PC-9 (cell line): ENCODE measurements at regions not wholly inside any gene's neighbourhood (a gene's known extent, or its start where the extent isn't known, plus 50 kb on each side); places are given as distances from the start of the nearest gene placed in this dataset.

Experiments used
- BruUV-seq: library from RNA; stranded (reverse); fragments of 400-500 nt; replicated peaks from 2 replicates; lab custom pipeline; 2021; lab: Mats Ljungman, UMichigan
- CTCF ChIA-PET: fragments of 300-600 bp; sonication (Branson Sonifier 250); formaldehyde crosslinking; loops from one replicate; lab custom pipeline; 2022; ENCODE audit warnings: antibody characterized with exemption; lab: Charles Lee
- POLR2A ChIA-PET: fragments of 300-600 bp; sonication (Branson Sonifier 250); formaldehyde crosslinking; loops from one replicate; lab custom pipeline; 2022; ENCODE audit warnings: antibody characterized with exemption; ENCODE audit not compliant: unreplicated experiment; lab: Charles Lee
- DNase-seq, 2 experiments: peaks; one replicate each; pipeline versions ENCODE4 v3.0.0 to v3.0.0-alpha.2; 2015 to 2022; ENCODE audit warnings: mixed read lengths in 1 of 2
- H2AFZ ChIP-seq: fragments of 200-600 bp; sonication (generic); 2 replicates; pipeline ENCODE4 v1.8.1; 2017; ENCODE audit warnings: antibody characterized with exemption
- H3F3A ChIP-seq: fragments of 200-600 bp; sonication (generic); 2 replicates; pipeline ENCODE4 v1.8.1; 2017; ENCODE audit warnings: antibody characterized with exemption, mild to moderate bottlenecking, low read depth; ENCODE audit not compliant: insufficient read depth
- H3K27ac ChIP-seq: fragments of 200-600 bp; sonication (generic); 2 replicates; pipeline ENCODE4 v1.6.1; 2016; ENCODE audit warnings: mixed run types
- H3K27me3 ChIP-seq: fragments of 200-600 bp; sonication (generic); 2 replicates; pipeline ENCODE4 v1.6.1; 2016; ENCODE audit warnings: low read depth, mixed run types; ENCODE audit not compliant: insufficient read depth
- H3K36me3 ChIP-seq: fragments of 200-600 bp; sonication (generic); 2 replicates; pipeline ENCODE4 v1.6.1; 2016; ENCODE audit warnings: low read depth, mixed run types
- H3K4me1 ChIP-seq: fragments of 200-600 bp; sonication (generic); replicated peaks from 2 replicates; pipeline ENCODE4 v1.6.1; 2016; ENCODE audit warnings: mixed run types; ENCODE audit not compliant: insufficient read depth
- H3K4me2 ChIP-seq: fragments of 200-600 bp; sonication (generic); 2 replicates; pipeline ENCODE4 v1.6.1; 2017; ENCODE audit warnings: mixed run types
- H3K4me3 ChIP-seq: fragments of 200-600 bp; sonication (generic); 2 replicates; pipeline ENCODE4 v1.6.1; 2016; ENCODE audit warnings: mixed run types
- H3K79me2 ChIP-seq: fragments of 200-600 bp; sonication (generic); 2 replicates; pipeline ENCODE4 v1.6.1; 2017; ENCODE audit warnings: low read depth, mixed run types
- H3K9me2 ChIP-seq: fragments of 200-600 bp; sonication (generic); 2 replicates; pipeline ENCODE4 v1.8.1; 2017; ENCODE audit warnings: mild to moderate bottlenecking; ENCODE audit not compliant: insufficient read depth
- H3K9me3 ChIP-seq: fragments of 200-600 bp; sonication (generic); 2 replicates; pipeline ENCODE4 v1.8.1; 2016; ENCODE audit warnings: low read depth; ENCODE audit not compliant: insufficient read depth
- H4K20me1 ChIP-seq: fragments of 200-600 bp; sonication (generic); 2 replicates; pipeline ENCODE4 v1.8.1; 2017; ENCODE audit not compliant: insufficient read depth
- EZH2 ChIP-seq: fragments of 200-600 bp; sonication (generic); IDR thresholded peaks from 2 replicates; pipeline ENCODE4 v1.8.0; 2017; ENCODE audit warnings: antibody characterized with exemption, low read depth
- intact Hi-C: fragments of 100-400 bp; cut with micrococcal nuclease; formaldehyde crosslinking; loops from one replicate; pipeline ENCODE4 v1.10.0; 2022; ENCODE audit not compliant: unreplicated experiment
- TF ChIP-seq, protein P1 (sequence below): fragments of 200-600 bp; sonication (generic); conservative IDR thresholded peaks from 2 replicates; pipeline ENCODE4 v1.6.1; 2017; ENCODE audit warnings: mixed run types, antibody characterized with exemption, mild to moderate bottlenecking, moderate library complexity

DNA sequence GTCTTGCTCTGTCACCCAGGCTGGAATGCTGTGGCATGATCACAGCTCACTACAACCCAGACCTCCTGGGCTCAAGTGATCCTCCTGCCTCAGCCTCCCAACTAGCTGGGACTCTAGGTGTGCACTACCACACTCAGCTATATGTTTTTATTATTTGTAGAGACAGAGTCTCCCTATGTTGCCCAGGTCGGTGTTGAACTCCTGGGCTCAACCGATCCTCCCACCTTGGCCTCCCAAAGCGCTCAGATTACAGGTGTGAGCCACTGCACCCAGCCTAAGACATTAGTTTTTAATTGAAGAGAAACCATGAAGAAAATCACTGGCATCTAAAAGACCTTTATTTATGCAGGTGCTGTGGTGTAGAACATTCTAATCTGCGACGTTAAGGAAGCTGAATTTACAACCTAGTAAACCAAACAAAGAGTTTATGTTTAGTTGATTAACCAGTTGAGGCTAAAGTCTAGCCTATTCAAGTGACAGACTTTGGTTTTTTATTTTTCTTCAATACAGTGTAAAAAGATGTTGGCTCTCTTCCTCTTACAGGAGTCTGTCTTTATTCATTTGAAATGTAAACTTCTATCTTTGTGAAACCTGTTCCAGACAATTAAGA, 52.5 kb upstream of the NBL1 start:
- no peaks in the 10 kb centered on the region for H3K9me2 ChIP-seq
- no peak for DNase-seq
- peaks cover 8% of the 10 kb centered on the region; the same call in 1 of the 2 replicates for H3K4me1 ChIP-seq
- H3K9me3 ChIP-seq: no peaks in the 10 kb centered on the region
- intact Hi-C loops: no loop called here
- no peak overlapping the region for H3K27ac ChIP-seq
- TF ChIP-seq EZH2: no peak
- TF ChIP-seq, protein P1, sequence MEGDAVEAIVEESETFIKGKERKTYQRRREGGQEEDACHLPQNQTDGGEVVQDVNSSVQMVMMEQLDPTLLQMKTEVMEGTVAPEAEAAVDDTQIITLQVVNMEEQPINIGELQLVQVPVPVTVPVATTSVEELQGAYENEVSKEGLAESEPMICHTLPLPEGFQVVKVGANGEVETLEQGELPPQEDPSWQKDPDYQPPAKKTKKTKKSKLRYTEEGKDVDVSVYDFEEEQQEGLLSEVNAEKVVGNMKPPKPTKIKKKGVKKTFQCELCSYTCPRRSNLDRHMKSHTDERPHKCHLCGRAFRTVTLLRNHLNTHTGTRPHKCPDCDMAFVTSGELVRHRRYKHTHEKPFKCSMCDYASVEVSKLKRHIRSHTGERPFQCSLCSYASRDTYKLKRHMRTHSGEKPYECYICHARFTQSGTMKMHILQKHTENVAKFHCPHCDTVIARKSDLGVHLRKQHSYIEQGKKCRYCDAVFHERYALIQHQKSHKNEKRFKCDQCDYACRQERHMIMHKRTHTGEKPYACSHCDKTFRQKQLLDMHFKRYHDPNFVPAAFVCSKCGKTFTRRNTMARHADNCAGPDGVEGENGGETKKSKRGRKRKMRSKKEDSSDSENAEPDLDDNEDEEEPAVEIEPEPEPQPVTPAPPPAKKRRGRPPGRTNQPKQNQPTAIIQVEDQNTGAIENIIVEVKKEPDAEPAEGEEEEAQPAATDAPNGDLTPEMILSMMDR: no peak
- no peak overlapping the region for H2AFZ ChIP-seq
- H3K27me3 ChIP-seq: no peaks in the 10 kb centered on the region
- H3K4me3 ChIP-seq: no peak overlapping the region
- no peaks in the 10 kb centered on the region for H3K79me2 ChIP-seq
- ChIA-PET CTCF (no interaction called here), POLR2A (no interaction called here)
- no peak overlapping the region for H3K4me2 ChIP-seq
- H3F3A ChIP-seq: peaks cover 12% of the 10 kb centered on the region; the same call in 1 of the 2 replicates
- no peaks in the 10 kb centered on the region for H3K36me3 ChIP-seq
- no peaks in the 10 kb centered on the region for H4K20me1 ChIP-seq
- BruUV-seq: no TSS peak

DNA sequence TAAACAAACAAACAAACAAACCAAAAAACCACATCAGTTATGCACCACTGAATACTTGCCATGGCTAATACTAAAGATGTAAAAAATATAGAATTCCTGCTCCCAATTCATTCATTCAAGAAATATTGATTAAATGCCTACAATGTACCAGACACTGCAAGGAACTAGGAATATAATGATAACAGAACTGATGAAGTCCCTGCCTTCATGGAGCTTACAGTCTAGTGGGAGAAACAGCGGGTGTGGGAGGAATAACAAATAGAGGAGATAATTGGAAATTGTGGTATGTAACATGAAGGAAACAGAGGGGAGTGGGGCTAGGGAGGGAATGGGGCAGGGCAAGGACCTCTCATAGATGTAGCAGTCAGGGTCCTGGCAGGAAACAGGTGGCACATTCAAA, 58.6 kb upstream of the NBL1 start:
- BruUV-seq: no TSS peak
- Histone ChIP-seq H3K36me3 (no peaks in the 10 kb centered on the region), H2AFZ (no peak overlapping the region), H3K79me2 (no peaks in the 10 kb centered on the region), H3K9me2 (no peaks in the 10 kb centered on the region), H3K4me2 (no peak overlapping the region), H3K9me3 (no peaks in the 10 kb centered on the region), H3F3A (no peaks in the 10 kb centered on the region), H3K4me1 (no peaks in the 10 kb centered on the region), H4K20me1 (no peaks in the 10 kb centered on the region), H3K27me3 (no peaks in the 10 kb centered on the region), H3K27ac (no peak overlapping the region), H3K4me3 (no peak overlapping the region)
- POLR2A ChIA-PET: no interaction called here
- CTCF ChIA-PET: no interaction called here
- TF ChIP-seq EZH2: no peak
- TF ChIP-seq, protein P1: no peak
- DNase-seq: no peak
- intact Hi-C loops: loop anchor here (10.0 kb wide), 2 partner anchors 191 to 241 kb away; no protein-coding TSS in a partner anchor

DNA sequence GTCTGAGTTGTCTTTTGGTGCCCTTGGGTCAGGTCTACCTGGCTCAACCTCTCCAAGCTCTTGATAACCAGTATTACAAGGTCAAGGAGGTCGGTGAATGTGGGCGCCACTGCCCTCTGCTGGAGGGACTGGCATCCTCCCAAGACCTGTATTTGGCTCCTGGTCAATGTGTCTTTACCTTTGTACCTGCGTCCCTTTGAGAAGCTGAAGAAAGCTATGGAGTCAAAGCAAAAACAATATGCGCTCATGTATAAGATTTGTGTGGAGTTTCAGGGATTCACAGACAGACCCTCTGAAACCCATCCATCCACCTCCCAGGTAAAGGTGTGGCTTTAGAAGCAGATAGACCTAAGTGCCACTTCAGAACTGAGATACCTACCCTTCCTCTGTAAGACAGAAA, 61.8 kb upstream of the NBL1 start:
- Histone ChIP-seq H2AFZ (no peak overlapping the region), H3K9me2 (no peaks in the 10 kb centered on the region), H3K36me3 (no peaks in the 10 kb centered on the region), H3K4me3 (no peak overlapping the region), H3K4me1 (no peaks in the 10 kb centered on the region), H3F3A (no peaks in the 10 kb centered on the region), H3K4me2 (no peak overlapping the region), H4K20me1 (no peaks in the 10 kb centered on the region), H3K27me3 (no peaks in the 10 kb centered on the region), H3K9me3 (no peaks in the 10 kb centered on the region), H3K79me2 (no peaks in the 10 kb centered on the region), H3K27ac (no peak overlapping the region)
- intact Hi-C loops: loop anchor here (10.0 kb wide), 2 partner anchors 188 to 238 kb away; no protein-coding TSS in a partner anchor
- POLR2A ChIA-PET: interaction anchor here (0.6 kb wide), 1 partner anchor 263 kb away, joined by 3 read pairs; no protein-coding TSS in a partner anchor
- TF ChIP-seq EZH2: no peak
- TF ChIP-seq, protein P1: peak; percentile 70
- BruUV-seq: no TSS peak
- DNase-seq: peak in 1 of 2 experiments; percentile 57
- CTCF ChIA-PET: interaction anchor here (0.6 to 1.6 kb wide), 5 partner anchors 72 to 235 kb away, joined by 3 read pairs; no protein-coding TSS in a partner anchor
